Smooth muscle cell (in vitro differentiated cells): ENCODE measurements at regions not wholly inside any gene's neighbourhood (a gene's known extent, or its start where the extent isn't known, plus 50 kb on each side); places are given as distances from the start of the nearest gene placed in this dataset.
"Not testable (repeated sequence)": the region's sequence is repeated elsewhere in the genome, so short reads cannot be mapped to it uniquely, and the experiment has no call there.

ENCODE experiments used
- DNase-seq: peaks from one replicate; lab custom pipeline; 2025; ENCODE audit not compliant: unreplicated experiment; lab: John Stamatoyannopoulos, UW
- H2AFZ ChIP-seq: fragments of 200-600 bp; sonication (generic); 2 replicates; pipeline ENCODE4 v1.6.0; 2016; ENCODE audit warnings: antibody characterized with exemption, low read depth, mild to moderate bottlenecking
- H3F3A ChIP-seq: fragments of 200-600 bp; sonication (generic); 2 replicates; pipeline ENCODE4 v1.6.0; 2017; ENCODE audit warnings: antibody characterized with exemption, low read depth
- H3K27ac ChIP-seq: fragments of 200-600 bp; sonication (generic); 2 replicates; pipeline ENCODE4 v1.5.1; 2016; ENCODE audit warnings: low read depth, mild to moderate bottlenecking
- H3K27me3 ChIP-seq: fragments of 200-600 bp; sonication (generic); 2 replicates; pipeline ENCODE4 v1.6.1; 2016; ENCODE audit warnings: low read depth, mild to moderate bottlenecking
- H3K36me3 ChIP-seq: fragments of 200-600 bp; sonication (generic); 2 replicates; pipeline ENCODE4 v1.5.1; 2016; ENCODE audit warnings: low read depth
- H3K4me1 ChIP-seq: fragments of 200-600 bp; sonication (generic); 2 replicates; pipeline ENCODE4 v1.5.1; 2016; ENCODE audit warnings: low read depth
- H3K4me2 ChIP-seq: fragments of 200-600 bp; sonication (generic); 2 replicates; pipeline ENCODE4 v1.6.0; 2016; ENCODE audit warnings: mild to moderate bottlenecking
- H3K4me3 ChIP-seq: fragments of 200-600 bp; sonication (generic); 2 replicates; pipeline ENCODE4 v1.5.1; 2016; ENCODE audit warnings: mild to moderate bottlenecking
- H3K79me2 ChIP-seq: fragments of 200-600 bp; sonication (generic); 2 replicates; pipeline ENCODE4 v1.6.0; 2016; ENCODE audit warnings: low read depth, mild to moderate bottlenecking
- H3K9ac ChIP-seq: fragments of 200-600 bp; sonication (generic); 2 replicates; pipeline ENCODE4 v1.6.0; 2016; ENCODE audit warnings: low read depth
- H3K9me3 ChIP-seq: fragments of 200-600 bp; sonication (generic); replicated peaks from 2 replicates; pipeline ENCODE4 v1.5.1; 2016; ENCODE audit warnings: low read depth
- H4K20me1 ChIP-seq: fragments of 200-600 bp; sonication (generic); 2 replicates; pipeline ENCODE4 v1.6.0; 2016; ENCODE audit warnings: low read depth
- WGBS: methylation state at CpG from one replicate; pipeline ENCODE4 v1.1.7; 2016; ENCODE audit warnings: low lambda C conversion rate; 5-methylcytosine and 5-hydroxymethylcytosine counted together
- TF ChIP-seq, protein P1 (sequence below): fragments of 200-600 bp; sonication (generic); IDR thresholded peaks from 2 replicates; pipeline ENCODE4 v1.5.1; 2017; ENCODE audit warnings: borderline replicate concordance, mild to moderate bottlenecking, antibody characterized with exemption; ENCODE audit not compliant: insufficient read depth, poor library complexity, severe bottlenecking

DNA sequence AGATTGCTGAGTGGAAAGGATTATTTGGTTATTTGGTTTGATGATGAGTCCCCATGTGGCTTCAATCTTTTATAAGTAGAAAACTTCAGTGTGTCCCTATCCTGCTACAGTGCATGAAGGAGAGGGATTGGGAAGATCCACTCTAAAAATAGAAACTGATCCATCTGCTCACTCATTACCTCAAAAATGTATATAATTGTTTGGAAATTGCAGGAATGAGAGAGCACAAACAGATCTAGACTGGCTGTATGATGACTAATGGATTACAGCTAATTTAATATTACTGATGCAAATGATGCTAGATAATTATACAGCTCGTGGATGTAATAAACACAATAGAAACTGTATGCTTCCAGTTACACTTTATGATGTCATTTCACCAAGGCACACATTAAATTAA, 625.3 kb upstream of the PRR20A start:
- H3K27me3 ChIP-seq: no peaks in the 10 kb centered on the region
- H3K4me2 ChIP-seq: no peak overlapping the region
- no peak overlapping the region for H2AFZ ChIP-seq
- no peaks in the 10 kb centered on the region for H3K4me1 ChIP-seq
- no peaks in the 10 kb centered on the region for H3K9me3 ChIP-seq
- no peaks in the 10 kb centered on the region for H3K36me3 ChIP-seq
- H3K27ac ChIP-seq: peak overlapping the region; percentile 35
- no peak overlapping the region for H3K9ac ChIP-seq
- no peak for DNase-seq
- no peaks in the 10 kb centered on the region for H3F3A ChIP-seq
- WGBS: 63% methylated on average over 1 of the region's 1 CpG
- H3K79me2 ChIP-seq: no peaks in the 10 kb centered on the region
- H3K4me3 ChIP-seq: no peak overlapping the region
- no peaks in the 10 kb centered on the region for H4K20me1 ChIP-seq
- TF ChIP-seq, protein P1, sequence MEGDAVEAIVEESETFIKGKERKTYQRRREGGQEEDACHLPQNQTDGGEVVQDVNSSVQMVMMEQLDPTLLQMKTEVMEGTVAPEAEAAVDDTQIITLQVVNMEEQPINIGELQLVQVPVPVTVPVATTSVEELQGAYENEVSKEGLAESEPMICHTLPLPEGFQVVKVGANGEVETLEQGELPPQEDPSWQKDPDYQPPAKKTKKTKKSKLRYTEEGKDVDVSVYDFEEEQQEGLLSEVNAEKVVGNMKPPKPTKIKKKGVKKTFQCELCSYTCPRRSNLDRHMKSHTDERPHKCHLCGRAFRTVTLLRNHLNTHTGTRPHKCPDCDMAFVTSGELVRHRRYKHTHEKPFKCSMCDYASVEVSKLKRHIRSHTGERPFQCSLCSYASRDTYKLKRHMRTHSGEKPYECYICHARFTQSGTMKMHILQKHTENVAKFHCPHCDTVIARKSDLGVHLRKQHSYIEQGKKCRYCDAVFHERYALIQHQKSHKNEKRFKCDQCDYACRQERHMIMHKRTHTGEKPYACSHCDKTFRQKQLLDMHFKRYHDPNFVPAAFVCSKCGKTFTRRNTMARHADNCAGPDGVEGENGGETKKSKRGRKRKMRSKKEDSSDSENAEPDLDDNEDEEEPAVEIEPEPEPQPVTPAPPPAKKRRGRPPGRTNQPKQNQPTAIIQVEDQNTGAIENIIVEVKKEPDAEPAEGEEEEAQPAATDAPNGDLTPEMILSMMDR: no peak

DNA sequence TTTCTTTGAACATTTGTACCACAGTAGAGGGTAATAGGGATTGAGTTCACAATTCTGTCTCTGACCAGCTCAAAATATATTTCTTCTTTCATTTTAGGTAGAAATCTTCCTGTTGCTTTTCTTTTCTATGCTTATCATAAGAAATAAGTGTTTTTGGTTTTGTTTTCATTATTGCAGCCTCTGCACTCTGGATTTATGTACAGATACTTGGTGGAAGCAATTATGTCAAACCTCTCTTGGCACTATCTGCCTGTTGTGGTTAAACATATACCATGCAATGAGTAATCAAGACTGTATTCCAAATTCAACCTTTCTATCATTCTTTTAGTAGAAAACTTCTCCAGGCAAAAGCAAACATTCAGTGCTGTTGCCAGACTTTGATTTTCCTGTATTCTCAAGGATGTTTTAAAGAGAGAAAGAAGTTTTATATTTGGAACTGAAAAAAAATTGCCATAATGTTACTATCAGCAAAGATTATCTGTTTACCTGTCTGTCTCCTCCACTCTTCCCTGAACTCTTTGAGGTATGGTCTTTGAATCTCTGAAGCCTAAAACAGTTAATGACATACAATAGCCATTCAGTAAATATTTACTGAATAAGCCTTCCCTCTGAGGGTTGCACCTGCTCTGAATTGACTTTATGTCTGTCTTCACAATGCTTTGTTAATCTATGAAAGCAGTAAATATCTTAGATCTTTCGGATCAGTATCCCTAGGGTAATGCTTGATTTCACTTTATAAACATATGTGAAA, 612.5 kb upstream of the PRR20A start:
- 47% methylated on average over 1 of the region's 1 CpG for WGBS
- H3K9ac ChIP-seq: no peak overlapping the region
- H3K79me2 ChIP-seq: no peaks in the 10 kb centered on the region
- H4K20me1 ChIP-seq: no peaks in the 10 kb centered on the region
- no peaks in the 10 kb centered on the region for H3K36me3 ChIP-seq
- no peaks in the 10 kb centered on the region for H3K27me3 ChIP-seq
- H3K4me3 ChIP-seq: no peak overlapping the region
- H2AFZ ChIP-seq: peak overlapping the region; percentile 24
- H3F3A ChIP-seq: no peaks in the 10 kb centered on the region
- DNase-seq: no peak
- H3K4me2 ChIP-seq: no peak overlapping the region
- TF ChIP-seq, protein P1: no peak
- H3K4me1 ChIP-seq: no peaks in the 10 kb centered on the region
- no peak overlapping the region for H3K27ac ChIP-seq
- no peaks in the 10 kb centered on the region for H3K9me3 ChIP-seq

DNA sequence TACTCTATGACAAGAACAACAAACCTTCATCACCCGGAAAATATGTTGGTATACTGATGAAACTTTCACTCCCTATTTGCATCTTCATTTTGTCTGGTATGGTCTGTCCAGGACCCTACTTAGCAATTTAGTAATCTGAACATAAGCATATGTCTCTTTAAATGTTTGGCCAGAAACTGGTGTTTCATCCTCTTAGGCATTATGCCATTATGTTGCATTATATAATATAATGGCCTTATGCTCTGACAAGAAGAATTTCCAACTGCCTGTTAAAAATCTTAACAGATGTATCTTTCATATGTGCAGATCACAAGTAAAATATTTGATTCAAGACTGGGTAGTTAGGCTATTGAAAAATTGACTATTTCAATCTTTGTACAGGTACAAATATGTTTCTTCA, 610.6 kb upstream of the PRR20A start:
- Histone ChIP-seq H3K4me1 (no peaks in the 10 kb centered on the region), H3K27me3 (no peaks in the 10 kb centered on the region), H3K4me3 (no peak overlapping the region), H3K79me2 (no peaks in the 10 kb centered on the region), H2AFZ (no peak overlapping the region), H3F3A (no peaks in the 10 kb centered on the region), H3K9me3 (no peaks in the 10 kb centered on the region), H3K4me2 (no peak overlapping the region), H3K36me3 (no peaks in the 10 kb centered on the region), H3K27ac (no peak overlapping the region), H3K9ac (no peak overlapping the region), H4K20me1 (no peaks in the 10 kb centered on the region)
- WGBS: 83% methylated on average over 1 of the region's 1 CpG
- TF ChIP-seq, protein P1: no peak
- no peak for DNase-seq

DNA sequence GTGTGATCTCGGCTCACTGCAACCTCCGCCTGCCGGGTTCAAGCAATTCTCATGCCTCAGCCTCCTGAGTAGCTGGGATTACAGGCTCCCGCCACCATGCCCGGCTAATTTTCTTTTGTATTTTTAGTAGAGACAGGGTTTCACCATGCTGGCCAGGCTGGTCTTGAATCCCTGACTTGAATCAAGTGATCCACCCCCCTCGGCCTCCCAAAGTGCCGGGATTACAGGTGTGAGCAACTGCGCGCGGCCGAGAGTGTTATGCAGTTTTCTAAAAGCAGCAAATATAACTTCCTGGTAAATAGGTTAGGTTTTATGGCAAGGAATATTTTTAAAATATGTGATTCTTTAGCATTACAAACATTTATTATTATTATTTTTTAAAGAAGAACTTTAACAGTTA, 592.8 kb upstream of the PRR20A start:
- not testable (repeated sequence) for H3K9me3 ChIP-seq, H3K79me2 ChIP-seq, H3K9ac ChIP-seq, H4K20me1 ChIP-seq, H3K36me3 ChIP-seq, H3K4me3 ChIP-seq, H2AFZ ChIP-seq, H3K4me2 ChIP-seq, H3K27me3 ChIP-seq, DNase-seq, H3K4me1 ChIP-seq, H3K27ac ChIP-seq, H3F3A ChIP-seq
- WGBS: 95% methylated on average over 11 of the region's 11 CpGs
